Pancreas (tissue), 10 donors: ENCODE measurements at regions not wholly inside any gene's neighbourhood (a gene's known extent, or its start where the extent isn't known, plus 50 kb on each side); places are given as distances from the start of the nearest gene placed in this dataset.

Experiments
- ATAC-seq, 4 donors: fragments of 200-7000 bp; cut with Tn5 transposase; one replicate each; pipeline versions ENCODE4 v1.8.0 to v1.9.1; 2020; ENCODE audit warnings: mild to moderate bottlenecking in 4 of 4, moderate library complexity in 4 of 4
- DNase-seq, 6 donors: peaks; one replicate each; pipeline ENCODE4 v3.0.0-alpha.2; 2020
- FAIRE-seq: peaks from 2 replicates; lab custom pipeline; 2012; peaks lifted over from hg19 to GRCh38; lab: Jason Lieb, UNC
- H3K27ac ChIP-seq, 4 donors: fragments of 200-600 bp; sonication (generic); 1 replicate in 3 of 4; 2 replicates in 1 of 4; pipeline versions ENCODE4 v1.5.0 to v1.8.0; 2020
- H3K27me3 ChIP-seq, 4 donors: fragments of 200-600 bp; one replicate each; pipeline ENCODE4 v1.8.0; 2021
- H3K36me3 ChIP-seq, 3 donors: fragments of 200-600 bp; sonication (generic) in 1 of 3; one replicate each; pipeline versions ENCODE4 v1.5.0 to v1.8.0; 2020 to 2021
- H3K4me1 ChIP-seq, 3 donors: fragments of 200-600 bp; one replicate each; pipeline ENCODE4 v1.8.0; 2021
- H3K4me3 ChIP-seq, 4 donors: fragments of 200-600 bp; sonication (generic) in 2 of 4; one replicate each; pipeline versions ENCODE4 v1.5.0 to v1.8.0; 2020 to 2021
- H3K9me3 ChIP-seq, 4 donors: fragments of 200-600 bp; one replicate each; pipeline ENCODE4 v1.8.0; 2021
- CTCF ChIP-seq, 4 donors: fragments of 200-600 bp; sonication (generic) in 3 of 4; IDR thresholded peaks; one replicate each; pipeline versions ENCODE4 v1.5.0 to v1.8.0; 2021; ENCODE audit warnings: antibody characterized with exemption in 4 of 4
- WGBS, 2 donors: extraction: QIAGEN DNeasy Blood & Tissue Kit; methylation state at CpG; one replicate each; pipeline ENCODE4 v1.1.7; 2013; 5-methylcytosine and 5-hydroxymethylcytosine counted together
- intact Hi-C, 3 donors: fragments of 100-400 bp; cut with DNase I; formaldehyde crosslinking; loops; one replicate each; pipeline versions ENCODE4 v1.11.1 to v1.14.2; 2022
- donor health status: healthy with polysubstance abuse.
- donor health status: DM: no; HTN: no; CAD: no; lungs with moderate emphysema.
- donor health status: DM: no; HTN: no; CAD: no.
- donor health status: control.
- donor health status: control.
- donor health status: Bipolar disorder and iron deficiency.
- donor health status: DM: yes; HTN: yes; CAD: no.
- donor health status: DM: no; HTN: no; CAD: no.
- donor health status: DM: no; HTN: no; CAD: no.
- donor health status: DM: yes; HTN: yes; CAD: no.

DNA sequence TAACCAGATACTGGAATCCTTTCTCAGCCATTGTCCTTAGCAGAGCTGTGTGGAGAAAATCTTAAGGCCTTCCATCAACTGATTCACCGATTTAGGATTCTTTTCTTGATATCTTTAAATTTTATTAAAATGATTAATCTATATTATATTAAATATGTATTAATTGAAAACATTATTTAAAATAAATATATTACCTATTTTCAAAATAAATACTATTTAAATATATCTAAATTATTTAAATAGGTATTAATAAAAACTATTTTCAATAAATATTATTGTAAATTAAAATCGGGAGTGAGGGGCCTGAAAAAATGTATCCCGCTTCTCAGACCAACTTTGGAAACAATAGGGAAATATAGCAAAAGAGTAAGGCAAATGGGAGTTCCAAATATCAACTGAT lies 94.0 kb upstream of the HPF1 start:
- WGBS, 2 donors = 87 to 90% methylated on average over 3 of the region's 3 CpGs
- Histone ChIP-seq H3K9me3 (no peaks in the 10 kb centered on the region), H3K27ac (no peak overlapping the region), H3K27me3 (no peaks in the 10 kb centered on the region), H3K36me3 (no peaks in the 10 kb centered on the region), H3K4me3 (no peak overlapping the region), H3K4me1 (no peaks in the 10 kb centered on the region)
- ATAC-seq (no peak), DNase-seq (no peak), FAIRE-seq (peak; percentile 60)
- no peak for TF ChIP-seq CTCF (IDR thresholded peaks at IDR 0.05)
- intact Hi-C loops = no loop called here

- no peak for ATAC-seq
Measured at GRCh38 chr4:169849456-169849855, 91.7 kb upstream of the HPF1 start.

GRCh38 chr4:169848018-169848417 lies 90.3 kb upstream of the HPF1 start:
- intact Hi-C loops = no loop called here
- no peak overlapping the region for H3K4me3 ChIP-seq
- no peaks in the 10 kb centered on the region for H3K4me1 ChIP-seq
- no peaks in the 10 kb centered on the region for H3K36me3 ChIP-seq
- no peak for TF ChIP-seq CTCF (IDR thresholded peaks at IDR 0.05)
- DNase-seq = no peak
- no peak for FAIRE-seq
- H3K27me3 ChIP-seq = no peaks in the 10 kb centered on the region
- H3K9me3 ChIP-seq = no peaks in the 10 kb centered on the region
- ATAC-seq = no peak
- 48 to 61% methylated on average over 5 of the region's 5 CpGs for WGBS, 2 donors
- no peak overlapping the region for H3K27ac ChIP-seq

More at GRCh38 chr4:169849456-169849855, 91.7 kb upstream of the HPF1 start:
- H3K27me3 ChIP-seq = no peaks in the 10 kb centered on the region
- H3K4me1 ChIP-seq = no peaks in the 10 kb centered on the region
- no peaks in the 10 kb centered on the region for H3K9me3 ChIP-seq
- no peak overlapping the region for H3K4me3 ChIP-seq
- TF ChIP-seq CTCF (IDR thresholded peaks at IDR 0.05) = no peak
- no peaks in the 10 kb centered on the region for H3K36me3 ChIP-seq
- FAIRE-seq (no peak), DNase-seq (no peak)
- 57 to 58% methylated on average over 2 of the region's 2 CpGs for WGBS, 2 donors
- intact Hi-C loops = no loop called here
- H3K27ac ChIP-seq = no peak overlapping the region

GRCh38 chr4:169847171-169847570 lies 89.4 kb upstream of the HPF1 start:
- no peak for DNase-seq
- H3K4me1 ChIP-seq = no peaks in the 10 kb centered on the region
- no peak for ATAC-seq
- FAIRE-seq = no peak
- H3K27me3 ChIP-seq = no peaks in the 10 kb centered on the region
- no peaks in the 10 kb centered on the region for H3K36me3 ChIP-seq
- H3K4me3 ChIP-seq = no peak overlapping the region
- intact Hi-C loops = no loop called here
- TF ChIP-seq CTCF (IDR thresholded peaks at IDR 0.05) = no peak
- H3K9me3 ChIP-seq = no peaks in the 10 kb centered on the region
- H3K27ac ChIP-seq = no peak overlapping the region
- WGBS, 2 donors = 54 to 62% methylated on average over 3 of the region's 3 CpGs

- H3K4me3 ChIP-seq = no peak overlapping the region
- 69 to 75% methylated on average over 2 of the region's 2 CpGs for WGBS, 2 donors
- no peak for ATAC-seq
- no peak overlapping the region for H3K27ac ChIP-seq
- TF ChIP-seq CTCF (IDR thresholded peaks at IDR 0.05) = no peak
- no peaks in the 10 kb centered on the region for H3K36me3 ChIP-seq
- no peaks in the 10 kb centered on the region for H3K9me3 ChIP-seq
- no peaks in the 10 kb centered on the region for H3K4me1 ChIP-seq
- intact Hi-C loops = no loop called here
- FAIRE-seq = no peak
- DNase-seq = no peak
- H3K27me3 ChIP-seq = no peaks in the 10 kb centered on the region
Measured at GRCh38 chr4:169846396-169846795, 88.7 kb upstream of the HPF1 start.
